Activated CD8-positive, alpha-beta memory T cell treated with anti-CD3 and anti-CD28 coated beads, Interleukin-2, amount 50 U/mL, for 48 hours (primary cell): ENCODE measurements at regions not wholly inside any gene's neighbourhood (a gene's known extent, or its start where the extent isn't known, plus 50 kb on each side); places are given as distances from the start of the nearest gene placed in this dataset.

ENCODE experiments used
- DNase-seq: peaks from one replicate; pipeline ENCODE4 v3.0.0-alpha.2; 2020

- no peak for DNase-seq
Observed at GRCh38 chr11:134483291-134483690, 71.2 kb upstream of the B3GAT1 start.

GRCh38 chr11:134482865-134483264, 70.8 kb upstream of the B3GAT1 start:
- no peak for DNase-seq

DNA sequence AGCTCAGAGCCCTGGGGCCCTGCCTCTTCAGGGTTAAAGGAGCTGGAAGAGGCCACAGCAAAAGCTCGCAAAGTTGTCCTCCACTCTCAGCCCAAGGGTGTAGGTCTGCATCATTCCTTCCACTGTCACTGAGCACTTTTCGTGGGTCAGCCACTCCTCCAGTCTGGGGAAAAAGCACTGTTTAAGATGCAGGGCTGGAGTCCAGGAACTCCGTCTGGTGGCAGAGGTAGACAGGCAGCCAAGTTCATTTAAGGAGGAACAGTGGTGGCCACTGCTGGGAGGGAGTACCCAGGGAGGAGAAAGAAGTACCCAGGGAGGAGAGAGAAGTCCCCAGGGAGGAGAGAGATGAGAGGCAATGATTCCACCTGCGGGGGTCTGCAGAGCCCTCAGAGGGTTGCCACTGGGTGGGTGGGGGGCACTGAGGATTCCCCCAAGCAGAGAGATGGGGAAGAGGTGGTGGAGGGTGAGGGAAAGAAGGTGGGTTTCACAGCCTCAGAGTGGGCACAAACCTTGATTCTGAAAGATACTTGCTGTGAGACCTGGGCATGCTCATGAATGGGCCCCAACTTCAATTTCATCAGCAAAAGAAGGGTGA, 70.0 kb upstream of the B3GAT1 start:
- no peak for DNase-seq

GRCh38 chr11:134481135-134481534, 69.1 kb upstream of the B3GAT1 start:
- no peak for DNase-seq

- DNase-seq = no peak
Observed at GRCh38 chr11:134480136-134480712, 68.2 kb upstream of the B3GAT1 start.

- DNase-seq = no peak
Observed at GRCh38 chr11:134479206-134480135, 67.4 kb upstream of the B3GAT1 start.

DNA sequence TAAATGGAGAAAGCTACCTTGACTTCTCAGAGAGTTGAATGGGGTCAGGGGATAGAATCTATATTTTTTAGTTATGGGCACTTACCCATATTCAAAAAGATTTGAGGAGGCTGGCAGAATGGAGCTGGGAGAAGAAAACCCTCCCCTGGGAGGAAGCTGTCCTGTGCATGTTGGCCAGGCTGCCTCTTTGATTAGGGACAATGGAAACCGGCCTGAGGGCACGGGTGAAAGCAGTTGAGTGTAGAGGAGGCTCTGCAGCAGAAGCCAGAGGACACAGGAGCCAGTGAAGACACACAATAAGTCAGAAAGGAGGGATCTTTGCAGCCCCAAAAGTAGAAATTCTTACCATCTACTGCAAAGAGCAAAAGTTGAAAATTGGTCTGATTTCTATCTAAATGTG, 66.6 kb upstream of the B3GAT1 start:
- DNase-seq = no peak

DNA sequence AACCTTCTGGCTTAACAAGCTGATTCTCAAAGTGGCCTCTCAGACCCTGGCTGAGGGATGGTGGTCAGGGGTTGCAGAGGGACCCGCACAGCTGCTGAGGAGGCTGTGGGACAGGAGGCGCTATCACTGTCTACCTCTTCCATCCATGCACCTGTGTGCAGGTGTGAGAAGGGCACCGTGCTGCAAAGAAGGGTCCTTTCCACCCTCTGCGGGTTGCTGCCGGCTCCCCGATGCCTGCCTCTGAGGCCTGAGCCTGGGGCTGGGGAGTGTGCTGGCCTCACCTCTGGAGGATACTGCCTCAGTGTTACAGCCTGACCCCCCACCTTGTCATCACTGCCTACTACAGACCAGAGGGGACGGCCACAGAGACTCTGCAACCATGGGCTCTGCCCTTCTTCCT, 66.1 kb upstream of the B3GAT1 start:
- no peak for DNase-seq

DNA sequence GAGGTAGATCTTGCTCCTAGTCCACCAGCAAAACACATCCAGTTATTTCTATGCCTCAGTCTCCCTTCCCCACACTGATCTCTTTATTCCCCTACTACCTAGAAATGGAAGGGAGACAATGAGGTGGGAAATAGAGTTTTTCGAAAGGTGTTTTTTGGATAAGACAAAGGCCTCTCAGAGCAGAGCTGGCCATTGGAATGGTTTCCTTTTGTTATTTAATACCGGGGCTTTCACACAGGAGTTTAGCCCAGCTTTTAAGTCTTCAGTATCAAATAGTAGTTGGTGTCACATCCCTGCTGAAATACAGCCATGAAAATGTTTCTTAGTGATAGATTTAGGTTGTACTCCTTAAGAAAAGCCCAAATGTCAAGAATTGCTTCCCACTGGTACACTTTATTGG, 65.4 kb upstream of the B3GAT1 start:
- no peak for DNase-seq

DNA sequence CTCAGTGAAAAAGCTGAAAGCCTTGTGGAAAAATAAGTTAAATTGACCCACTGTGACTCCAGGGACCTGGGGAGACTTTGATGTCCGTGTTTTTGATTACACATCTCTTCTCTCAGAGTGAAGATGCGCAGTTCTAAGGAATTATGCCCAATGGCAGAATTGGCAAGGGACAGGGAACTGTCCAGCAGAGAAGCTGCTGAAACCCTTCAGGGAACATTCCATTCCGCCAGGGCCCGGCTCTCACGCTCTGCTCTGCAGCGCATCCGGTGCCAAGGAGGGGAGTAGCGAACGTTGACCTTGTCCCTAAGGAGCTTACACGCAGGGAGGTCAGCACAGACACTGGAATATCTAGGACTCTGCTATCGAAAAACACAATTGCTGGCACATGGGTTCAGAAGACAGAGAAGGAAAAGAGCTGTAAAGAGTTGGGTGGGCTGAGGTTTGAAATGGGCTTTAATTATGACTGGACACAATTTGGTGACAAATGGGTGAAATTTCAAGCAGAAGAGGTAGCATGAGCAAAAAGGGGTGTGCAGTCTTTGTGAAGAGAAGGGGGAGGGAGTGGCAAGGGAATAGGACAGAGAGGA, 64.5 kb upstream of the B3GAT1 start:
- DNase-seq = no peak

DNA sequence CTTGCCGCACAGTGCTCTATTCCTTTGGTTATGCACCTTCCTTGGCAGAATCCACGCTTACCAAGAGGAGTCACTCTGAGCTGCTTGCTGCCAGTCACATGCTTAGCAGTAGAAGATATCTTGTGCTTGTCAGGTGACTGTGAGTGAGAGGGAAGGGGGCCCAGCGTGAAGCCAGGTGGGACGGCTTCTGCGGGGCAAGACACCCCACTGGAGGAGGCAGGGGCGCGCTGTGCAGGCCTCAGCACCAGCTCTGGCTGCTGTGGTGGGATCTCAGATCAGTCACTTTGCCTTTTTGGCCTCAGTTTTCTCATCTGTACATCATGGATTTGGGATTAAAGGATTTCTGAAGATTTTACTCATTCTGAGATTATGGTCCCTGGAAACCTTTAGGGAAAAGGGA, 63.9 kb upstream of the B3GAT1 start:
- no peak for DNase-seq

DNA sequence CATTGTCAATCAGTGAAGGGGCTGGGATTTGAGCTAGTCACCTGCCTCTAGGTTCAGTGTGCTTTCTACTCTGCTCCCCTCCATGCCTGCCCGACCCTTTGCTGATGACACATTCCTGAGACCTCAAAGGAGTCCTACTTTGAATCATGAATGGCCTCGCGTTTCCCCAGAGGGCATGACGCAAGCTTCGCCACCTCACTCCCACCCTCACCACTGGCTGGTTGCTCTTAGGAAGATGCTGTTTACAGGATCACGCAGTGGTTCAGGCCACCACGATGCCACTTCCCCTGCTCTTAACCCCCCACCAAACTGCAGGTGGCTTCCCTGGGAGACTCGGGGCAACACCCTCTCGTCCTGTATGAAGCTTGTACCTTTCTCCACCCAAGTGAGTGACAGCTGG, 62.9 kb upstream of the B3GAT1 start:
- no peak for DNase-seq

- no peak for DNase-seq
Observed at GRCh38 chr11:134474070-134474860, 62.2 kb upstream of the B3GAT1 start.

- no peak for DNase-seq
Observed at GRCh38 chr11:134471716-134472455, 59.8 kb upstream of the B3GAT1 start.

DNA sequence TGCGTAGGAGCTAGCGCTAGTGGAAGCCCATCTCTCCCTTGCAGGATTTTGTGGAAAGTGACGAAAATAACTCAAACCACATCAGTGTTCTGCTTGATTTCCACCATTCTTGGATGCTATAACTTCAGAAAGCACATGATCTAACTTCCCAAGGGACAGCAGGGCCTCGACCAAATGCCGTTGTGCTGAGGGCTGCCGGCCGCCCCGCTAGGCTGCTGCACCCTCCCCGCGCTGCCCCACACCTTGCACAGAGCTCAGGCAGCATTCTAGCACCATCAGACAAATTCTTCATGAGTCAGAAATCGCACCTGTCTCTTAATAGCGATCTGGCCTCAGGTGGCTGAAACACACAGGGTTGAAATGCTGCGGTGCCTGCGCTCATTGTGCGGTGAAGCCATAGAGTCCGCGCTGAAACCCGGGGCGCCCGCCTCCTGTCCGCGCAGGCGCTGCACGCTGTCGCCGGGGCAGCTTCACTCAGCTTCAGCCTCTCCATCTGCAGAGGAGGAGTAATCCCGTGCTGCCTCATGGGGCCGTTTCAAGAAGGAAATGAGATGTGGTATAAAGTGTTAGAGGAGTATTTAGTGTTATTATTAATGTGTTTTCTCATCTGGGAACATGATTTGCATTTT, 59.2 kb upstream of the B3GAT1 start:
- DNase-seq = no peak

GRCh38 chr11:134470238-134470637, 58.2 kb upstream of the B3GAT1 start:
- no peak for DNase-seq

- DNase-seq = no peak
Observed at GRCh38 chr11:134469627-134470026, 57.6 kb upstream of the B3GAT1 start.

DNA sequence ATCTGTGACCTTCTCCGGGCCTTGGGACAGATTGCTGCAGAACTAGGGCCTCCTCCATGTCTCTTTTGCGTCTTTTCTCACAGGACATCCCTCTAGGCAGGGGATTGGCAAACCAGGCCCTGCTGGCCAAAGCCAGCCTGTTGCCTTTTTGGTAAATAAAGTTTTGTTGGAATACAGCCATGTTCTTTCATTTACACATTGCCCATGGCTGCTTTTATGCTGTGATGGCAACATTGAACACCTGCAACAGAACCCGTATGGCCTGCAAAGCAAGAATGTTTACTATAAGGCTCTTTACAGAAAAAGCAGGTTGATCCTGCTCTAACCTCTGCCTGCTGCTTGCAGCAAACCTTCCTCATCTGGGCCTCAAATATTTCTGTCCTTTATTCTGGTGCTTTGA, 56.8 kb upstream of the B3GAT1 start:
- DNase-seq = no peak

DNA sequence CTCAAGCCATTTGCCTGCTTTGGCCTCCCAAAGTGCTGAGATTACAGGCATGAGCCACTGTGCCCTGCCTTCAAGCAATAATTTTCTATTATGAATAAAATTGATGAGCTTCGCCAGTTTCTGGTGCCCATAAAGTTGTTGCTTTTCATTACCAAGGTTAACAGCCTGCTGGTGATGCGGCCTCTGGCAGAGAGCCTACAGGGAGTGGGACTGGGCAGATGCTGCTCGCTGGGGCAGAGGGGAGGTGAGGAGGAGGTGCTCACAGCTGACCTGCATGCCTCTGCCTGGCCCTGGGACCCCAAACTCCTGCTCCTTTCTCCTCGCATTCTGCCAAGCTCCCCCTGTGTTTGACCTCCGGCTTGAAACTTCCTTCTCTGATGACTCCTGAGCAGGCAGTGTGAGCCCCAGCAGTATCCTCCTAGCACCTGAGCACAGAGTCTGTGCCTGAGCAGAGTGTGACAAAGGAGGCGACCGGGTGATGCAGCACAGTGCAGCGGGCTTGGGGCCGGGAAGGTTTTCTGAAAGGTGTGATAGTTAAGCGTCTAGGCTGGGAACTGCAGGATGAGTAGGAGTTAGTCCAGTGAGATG, 56.1 kb upstream of the B3GAT1 start:
- no peak for DNase-seq

DNA sequence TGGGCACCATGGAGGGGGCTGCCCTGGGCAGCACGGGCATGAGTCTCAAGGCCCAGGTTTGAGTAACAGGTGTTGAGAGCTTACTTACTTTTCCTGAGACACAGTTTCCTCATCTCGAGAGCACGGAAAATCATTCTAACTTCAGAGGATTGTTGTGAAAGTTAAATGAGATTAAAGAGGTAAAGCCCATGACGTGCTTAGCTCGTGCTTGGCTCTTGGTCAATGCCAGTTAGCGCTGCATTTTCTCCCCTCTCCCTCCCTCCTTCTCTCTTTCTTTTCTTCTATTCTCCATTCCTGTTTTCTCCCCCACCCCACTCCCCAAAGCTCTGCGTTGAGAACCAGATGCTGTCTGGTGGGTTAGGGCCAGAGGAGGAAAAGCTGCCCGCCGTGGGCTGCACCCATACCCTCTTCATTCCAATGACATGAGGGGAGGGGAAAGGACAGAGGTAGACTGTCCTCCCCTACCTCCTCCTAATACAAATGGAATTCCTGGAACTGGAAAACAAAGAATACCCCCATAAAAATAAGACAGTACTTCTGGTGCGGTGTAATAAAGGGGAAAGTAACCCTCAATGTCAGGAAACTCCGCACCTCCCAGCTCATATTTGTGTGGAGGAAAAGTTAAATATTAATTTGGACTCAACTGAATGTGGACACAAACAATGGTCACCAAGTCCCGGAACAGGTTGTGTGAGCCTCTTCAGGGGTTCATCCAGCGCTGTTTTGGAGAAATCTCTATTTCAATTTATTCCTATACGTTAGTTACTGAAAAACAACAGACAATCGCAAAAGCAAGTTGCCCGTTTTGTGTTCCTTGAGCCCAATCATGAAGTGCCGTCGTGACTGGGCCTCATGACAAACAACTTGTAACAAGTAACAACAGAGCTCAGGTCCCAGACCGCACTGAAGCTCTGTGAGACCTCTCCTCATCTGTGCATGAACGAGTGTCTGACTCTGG, 54.8 kb upstream of the B3GAT1 start:
- no peak for DNase-seq
